HepG2 (cell line): ENCODE measurements at regions not wholly inside any gene's neighbourhood (a gene's known extent, or its start where the extent isn't known, plus 50 kb on each side); places are given as distances from the start of the nearest gene placed in this dataset.

Experiments used
- ATAC-seq: fragments of 200-7000 bp; cut with Tn5 transposase; 3 replicates; pipeline ENCODE4 v1.9.1; 2020; ENCODE audit warnings: mild to moderate bottlenecking, moderate library complexity
- BruUV-seq: library from RNA; stranded (reverse); fragments of 400-500 nt; replicated peaks from 2 replicates; lab custom pipeline; 2021; lab: Mats Ljungman, UMichigan
- CTCF ChIA-PET: fragments of 300-600 bp; formaldehyde crosslinking; extraction: SDS; loops from one replicate; lab custom pipeline; 2021; ENCODE audit warnings: low total read pairs, inconsistent platforms, low intra/inter-chr PET ratio; lab: Yijun Ruan, JAX
- POLR2A ChIA-PET: fragments of 350-600 bp; sonication (Branson Sonifier 250); formaldehyde crosslinking; loops from one replicate; lab custom pipeline; 2020; ENCODE audit warnings: antibody characterized with exemption, inconsistent platforms; lab: Yijun Ruan, JAX
- DNase-seq: peaks from one replicate; pipeline ENCODE4 v3.0.0-alpha.2; 2015; ENCODE audit warnings: low spot score
- FAIRE-seq: peaks from 3 replicates; lab custom pipeline; 2011; peaks lifted over from hg19 to GRCh38; lab: Jason Lieb, UNC
- H2AFZ ChIP-seq: one replicate; pipeline ENCODE4 v1.6.1; 2011; ENCODE audit warnings: low read length, inconsistent platforms
- H3K27ac ChIP-seq: fragments of 300-600 bp; 3 replicates; pipeline ENCODE4 v1.8.0; 2011; ENCODE audit warnings: mixed run types, mild to moderate bottlenecking, mixed read lengths, low read length, inconsistent platforms; ENCODE audit not compliant: insufficient read depth; ENCODE audit errors: extremely low read length
- H3K27me3 ChIP-seq, 2 experiments: fragments of 200-600 bp in 1 of 2; 2 replicates in 1 of 2; 3 replicates in 1 of 2; pipeline versions ENCODE4 v1.6.0 to v1.8.0; 2011; ENCODE audit warnings: low read length in 2 of 2, mild to moderate bottlenecking in 2 of 2, moderate library complexity in 2 of 2, inconsistent platforms in 1 of 2; ENCODE audit not compliant: insufficient read depth in 2 of 2, control insufficient read depth in 1 of 2
- H3K36me3 ChIP-seq, 2 experiments: fragments of 200-600 bp in 1 of 2; replicated peaks in 1 of 2; 2 replicates in 1 of 2; 3 replicates in 1 of 2; pipeline versions ENCODE4 v1.5.1 to v1.8.0; 2011; ENCODE audit warnings: low read length in 2 of 2, inconsistent platforms in 1 of 2; ENCODE audit not compliant: insufficient read depth in 2 of 2, control insufficient read depth in 1 of 2
- H3K4me1 ChIP-seq: 2 replicates; pipeline ENCODE4 v1.5.1; 2012; ENCODE audit warnings: low read length, inconsistent platforms; ENCODE audit not compliant: insufficient read depth
- H3K4me2 ChIP-seq: 2 replicates; pipeline ENCODE4 v1.6.0; 2011; ENCODE audit warnings: low read depth, low read length, inconsistent platforms
- H3K4me3 ChIP-seq, 3 experiments: fragments of 200-600 bp in 1 of 3; sonication (generic), shearing (Covaris generic) in 1 of 3; replicated peaks in 1 of 3; 2 replicates each; pipeline ENCODE4 v1.5.1; 2011 to 2016; ENCODE audit warnings: low read length in 3 of 3, inconsistent platforms in 2 of 3, low read depth in 2 of 3, mild to moderate bottlenecking in 2 of 3, control low read depth in 1 of 3, mixed read lengths in 1 of 3; ENCODE audit not compliant: insufficient read depth in 1 of 3
- H3K79me2 ChIP-seq: one replicate; pipeline ENCODE4 v1.6.1; 2011; ENCODE audit warnings: low read length, inconsistent platforms; ENCODE audit not compliant: insufficient read depth
- H3K9ac ChIP-seq: 2 replicates; pipeline ENCODE4 v1.6.0; 2011; ENCODE audit warnings: mild to moderate bottlenecking, low read depth, low read length, inconsistent platforms; ENCODE audit not compliant: insufficient read depth
- H3K9me3 ChIP-seq: 2 replicates; pipeline ENCODE4 v1.5.1; 2012; ENCODE audit warnings: mild to moderate bottlenecking, low read length
- H4K20me1 ChIP-seq: 2 replicates; pipeline ENCODE4 v1.6.0; 2011; ENCODE audit warnings: inconsistent platforms, mild to moderate bottlenecking, low read length, moderate library complexity; ENCODE audit not compliant: insufficient read depth
- HCFC1 ChIP-seq: fragments of 150-350 bp; IDR thresholded peaks from 2 replicates; pipeline ENCODE4 v1.6.1; 2014; ENCODE audit warnings: low read depth, low read length
- KAT2B ChIP-seq: fragments of 150-350 bp; IDR thresholded peaks from 2 replicates; pipeline ENCODE4 v1.6.1; 2014; ENCODE audit warnings: low read depth, low read length, borderline replicate concordance
- KAT8 ChIP-seq: IDR thresholded peaks from 2 replicates; pipeline ENCODE4 v1.6.1; 2016; ENCODE audit warnings: missing genetic modification reagents, missing compliant biosample characterization
- NFE2 ChIP-seq: sonication (generic); formaldehyde crosslinking; IDR thresholded peaks from 2 replicates; pipeline ENCODE4 v1.4.0; 2020; ENCODE audit warnings: missing genetic modification reagents
- RFX3 ChIP-seq: IDR thresholded peaks from 2 replicates; pipeline ENCODE4 v1.6.1; 2016; ENCODE audit warnings: missing biosample characterization, missing genetic modification reagents
- TAF1 ChIP-seq: sonication (generic); formaldehyde crosslinking; IDR thresholded peaks from 2 replicates; pipeline ENCODE4 v1.4.0; 2020; ENCODE audit warnings: missing genetic modification reagents
- ZBTB42 ChIP-seq: sonication (generic); formaldehyde crosslinking; IDR thresholded peaks from 2 replicates; pipeline ENCODE4 v1.5.0; 2020; ENCODE audit warnings: mild to moderate bottlenecking, missing genetic modification reagents
- ZNF292 ChIP-seq: sonication (generic); formaldehyde crosslinking; IDR thresholded peaks from 2 replicates; pipeline ENCODE4 v1.8.1; 2022; ENCODE audit warnings: mild to moderate bottlenecking, low read depth, missing genetic modification reagents, borderline replicate concordance
- ZNF331 ChIP-seq: sonication (generic); formaldehyde crosslinking; IDR thresholded peaks from 2 replicates; pipeline ENCODE4 v1.4.0; 2020; ENCODE audit warnings: missing genetic modification reagents
- ZNF432 ChIP-seq: sonication (generic); formaldehyde crosslinking; IDR thresholded peaks from 2 replicates; pipeline ENCODE4 v1.5.0; 2020; ENCODE audit warnings: missing genetic modification reagents, mild to moderate bottlenecking, borderline replicate concordance
- ZNF780A ChIP-seq: sonication (generic); formaldehyde crosslinking; IDR thresholded peaks from 2 replicates; pipeline ENCODE4 v1.8.0; 2022; ENCODE audit warnings: mild to moderate bottlenecking, missing genetic modification reagents, moderate library complexity
- ZNF879 ChIP-seq: sonication (generic); formaldehyde crosslinking; IDR thresholded peaks from 2 replicates; pipeline ENCODE4 v1.8.1; 2023; ENCODE audit warnings: missing genetic modification reagents
- WGBS: methylation state at CpG from one replicate; pipeline ENCODE4 v1.1.6; 2017; ENCODE audit warnings: low lambda C conversion rate; 5-methylcytosine and 5-hydroxymethylcytosine counted together
- in situ Hi-C: cut with HindIII; loops from 2 replicates; pipeline ENCODE4 v1.10.0; 2017; ENCODE audit warnings: low pct_unique_long_range_greater_than_20kb; ENCODE audit not compliant: extremely low pct_ligation_motif_present
- intact Hi-C: fragments of 100-400 bp; cut with micrococcal nuclease; formaldehyde crosslinking; loops from one replicate; pipeline ENCODE4 v1.10.0; 2022; ENCODE audit not compliant: unreplicated experiment
- TF ChIP-seq, protein P1 (sequence below), 2 experiments: sonication (generic) in 1 of 2; formaldehyde crosslinking in 1 of 2; IDR thresholded peaks; 2 replicates each; pipeline versions ENCODE4 v1.4.0 to v1.6.1; 2016 to 2020; ENCODE audit warnings: borderline replicate concordance in 1 of 2, low read depth in 1 of 2, mild to moderate bottlenecking in 1 of 2, missing genetic modification reagents in 1 of 2
- TF ChIP-seq, protein P2 (sequence below): sonication (generic); formaldehyde crosslinking; IDR thresholded peaks from 2 replicates; pipeline ENCODE4 v1.4.0; 2020; ENCODE audit warnings: missing genetic modification reagents

DNA sequence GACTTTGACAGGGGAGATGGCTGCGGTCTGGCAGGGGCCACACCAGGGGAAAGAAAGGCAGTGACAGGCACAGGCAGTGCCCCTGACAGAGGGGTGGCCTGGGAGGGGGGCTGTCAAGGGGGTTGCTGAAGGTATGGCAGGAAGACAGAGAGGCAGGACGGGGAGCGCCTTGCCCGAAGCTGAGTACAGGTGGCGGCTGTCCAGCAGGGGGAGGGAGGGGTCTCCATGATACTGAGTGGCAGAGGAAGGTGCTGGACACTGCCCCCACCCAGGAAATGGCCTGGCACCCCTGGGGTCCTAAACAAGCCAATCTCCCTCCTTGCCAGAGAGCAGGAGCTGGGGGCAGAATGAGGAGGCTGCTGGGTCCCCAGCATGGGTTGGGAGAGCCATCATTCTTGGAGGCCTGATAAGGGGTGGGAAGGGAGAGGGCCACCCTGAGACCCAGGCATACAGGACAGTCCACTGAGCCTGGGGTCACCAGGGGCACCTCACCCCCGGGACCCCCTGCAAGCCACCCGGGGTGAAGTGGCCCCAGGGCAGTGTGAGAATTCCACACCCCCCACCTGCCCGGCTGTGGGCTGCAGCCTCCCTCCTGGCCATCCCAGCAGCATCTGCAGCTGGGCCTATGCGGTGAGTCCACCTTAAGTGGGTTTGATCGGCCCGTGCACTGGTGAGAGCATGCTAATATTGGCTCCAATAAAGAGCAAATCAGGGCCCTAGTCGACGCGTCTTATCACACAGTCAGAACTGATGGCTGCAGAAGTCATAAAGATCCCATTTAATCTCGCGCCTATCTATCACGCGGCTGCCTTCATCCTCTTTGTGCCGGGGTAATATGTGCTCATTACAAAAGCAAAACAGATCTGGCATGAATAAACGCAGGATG, 108.5 kb downstream of the FAM53A start (continued):
- TF ChIP-seq, protein P1, sequence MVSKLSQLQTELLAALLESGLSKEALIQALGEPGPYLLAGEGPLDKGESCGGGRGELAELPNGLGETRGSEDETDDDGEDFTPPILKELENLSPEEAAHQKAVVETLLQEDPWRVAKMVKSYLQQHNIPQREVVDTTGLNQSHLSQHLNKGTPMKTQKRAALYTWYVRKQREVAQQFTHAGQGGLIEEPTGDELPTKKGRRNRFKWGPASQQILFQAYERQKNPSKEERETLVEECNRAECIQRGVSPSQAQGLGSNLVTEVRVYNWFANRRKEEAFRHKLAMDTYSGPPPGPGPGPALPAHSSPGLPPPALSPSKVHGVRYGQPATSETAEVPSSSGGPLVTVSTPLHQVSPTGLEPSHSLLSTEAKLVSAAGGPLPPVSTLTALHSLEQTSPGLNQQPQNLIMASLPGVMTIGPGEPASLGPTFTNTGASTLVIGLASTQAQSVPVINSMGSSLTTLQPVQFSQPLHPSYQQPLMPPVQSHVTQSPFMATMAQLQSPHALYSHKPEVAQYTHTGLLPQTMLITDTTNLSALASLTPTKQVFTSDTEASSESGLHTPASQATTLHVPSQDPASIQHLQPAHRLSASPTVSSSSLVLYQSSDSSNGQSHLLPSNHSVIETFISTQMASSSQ (IDR thresholded peaks at IDR 0.05; ENCODE audit: low read depth) = no peak
- TF ChIP-seq, protein P1 (CRISPR knock-in tag; IDR thresholded peaks at IDR 0.05; ENCODE audit: borderline replicate concordance) = no peak
- TF ChIP-seq, all 625 proteins: peak for 0

DNA sequence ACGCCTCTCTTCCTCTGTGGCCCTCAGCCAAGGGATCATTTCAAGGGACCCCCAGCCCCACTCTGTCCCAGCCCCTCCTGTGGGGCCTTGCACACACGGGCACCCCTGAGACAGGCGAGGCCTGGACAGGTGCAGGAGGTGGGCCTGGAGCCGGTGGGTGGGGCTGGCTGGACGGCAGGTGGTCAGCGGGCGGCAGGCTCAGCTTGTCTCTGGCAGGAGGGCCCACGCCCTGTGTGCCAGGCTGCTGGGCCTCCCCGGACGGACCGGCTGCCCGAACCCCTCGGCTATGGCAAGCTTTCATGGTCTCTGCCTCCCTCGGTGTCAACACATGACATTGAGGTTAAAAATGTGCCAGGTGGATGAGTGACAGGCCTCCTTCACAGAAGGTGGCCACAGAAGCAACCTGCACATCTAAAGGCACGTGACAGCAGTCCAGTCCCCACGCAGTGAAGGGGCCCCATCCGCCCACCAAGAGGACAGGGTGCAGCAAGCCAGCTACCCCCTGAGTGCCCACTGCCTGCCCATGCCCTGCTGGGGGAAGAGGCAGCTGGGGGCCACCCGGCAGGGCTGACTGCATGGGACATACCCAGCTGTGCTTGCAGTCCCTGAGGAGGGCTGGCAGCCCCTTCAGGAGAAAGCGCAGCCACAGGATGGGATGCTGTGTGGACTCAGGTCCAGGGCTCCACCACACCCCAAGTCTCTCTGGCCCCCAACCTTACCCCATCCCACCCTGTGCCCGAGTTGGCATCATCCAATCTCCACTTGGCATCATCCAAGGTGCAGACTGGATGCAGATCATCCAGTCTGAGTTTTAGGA, 109.3 kb downstream of the FAM53A start:
- DNase-seq = no peak

More for the DNA sequence above, 109.3 kb downstream of the FAM53A start:
- FAIRE-seq (no peak), ATAC-seq (no peak)
- Histone ChIP-seq H4K20me1 (no peaks in the 10 kb centered on the region), H3K4me1 (peaks cover 6% of the 10 kb centered on the region; the same call in 1 of the 2 replicates), H3K27me3 (peaks cover 22 to 73% of the 10 kb centered on the region in 2 experiments; a peak in 4 of 5 replicates), H3K36me3 (no peaks in the 10 kb centered on the region), H3K9me3 (no peaks in the 10 kb centered on the region), H3K79me2 (no peaks in the 10 kb centered on the region), H3K9ac (no peak overlapping the region), H3K27ac (no peak overlapping the region), H2AFZ (no peak overlapping the region), H3K4me2 (no peak overlapping the region), H3K4me3 (no peak overlapping the region)
- POLR2A ChIA-PET = no interaction called here
- no peak for TF ChIP-seq KAT2B
- no peak for TF ChIP-seq RFX3 (CRISPR knock-in tag)
- TF ChIP-seq ZNF879 (CRISPR knock-in tag) = no peak
- no peak for TF ChIP-seq HCFC1
- no peak for TF ChIP-seq ZNF432
- TF ChIP-seq ZNF292 = no peak
- no peak for TF ChIP-seq NFE2 (CRISPR knock-in tag)
- no peak for TF ChIP-seq KAT8 (CRISPR knock-in tag)
- TF ChIP-seq TAF1 (CRISPR knock-in tag) = no peak
- no peak for TF ChIP-seq ZNF780A
- no peak for TF ChIP-seq ZBTB42 (CRISPR knock-in tag)
- TF ChIP-seq ZNF331 (CRISPR knock-in tag) = no peak
- TF ChIP-seq, protein P2, sequence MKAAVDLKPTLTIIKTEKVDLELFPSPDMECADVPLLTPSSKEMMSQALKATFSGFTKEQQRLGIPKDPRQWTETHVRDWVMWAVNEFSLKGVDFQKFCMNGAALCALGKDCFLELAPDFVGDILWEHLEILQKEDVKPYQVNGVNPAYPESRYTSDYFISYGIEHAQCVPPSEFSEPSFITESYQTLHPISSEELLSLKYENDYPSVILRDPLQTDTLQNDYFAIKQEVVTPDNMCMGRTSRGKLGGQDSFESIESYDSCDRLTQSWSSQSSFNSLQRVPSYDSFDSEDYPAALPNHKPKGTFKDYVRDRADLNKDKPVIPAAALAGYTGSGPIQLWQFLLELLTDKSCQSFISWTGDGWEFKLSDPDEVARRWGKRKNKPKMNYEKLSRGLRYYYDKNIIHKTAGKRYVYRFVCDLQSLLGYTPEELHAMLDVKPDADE = no peak
- in situ Hi-C loops (no loop called here), intact Hi-C loops (no loop called here)
- 8% methylated on average over 3 of the region's 20 CpGs for WGBS
- CTCF ChIA-PET = no interaction called here
- no TSS peak for BruUV-seq
